Heart left ventricle (tissue), 13 donors: ENCODE measurements at regions not wholly inside any gene's neighbourhood (a gene's known extent, or its start where the extent isn't known, plus 50 kb on each side); places are given as distances from the start of the nearest gene placed in this dataset.

ENCODE experiments used
- CTCF ChIP-seq, 12 donors: fragments of 200-600 bp; sonication (generic) in 4 of 12; IDR thresholded peaks; one replicate each; pipeline versions ENCODE4 v1.5.0 to v1.8.0; 2018 to 2022; ENCODE audit warnings: antibody characterized with exemption in 12 of 12, mild to moderate bottlenecking in 5 of 12
- POLR2A ChIP-seq, 2 donors: fragments of 450-650 bp; IDR thresholded peaks; one replicate each; pipeline ENCODE4 v1.6.1; 2017; ENCODE audit warnings: antibody characterized with exemption in 2 of 2, mild to moderate bottlenecking in 2 of 2, moderate library complexity in 2 of 2
- donor health status: ischemic (EF 13 %, LVEDD 7.1; RV severe dilation, severe dysfunction).
- donor health status: DM: no; HTN: yes; CAD: no.
- donor health status: DM: no; HTN: no; CAD: no.
- donor health status: ischemic (EF 25% LVEDD 6.9; RV normal size, moderate dysfunction).
- donor health status: ischemic (EF 25% LVEDD 5.7; RV mildly dilated, moderate dysfunction).
- donor health status: ischemic (EF 35%, LVEDD 5.7; RV mildly dilated, moderate dysfunction).
- donor health status: nonischemic (EF 11% LVEDD 7.7; RV severe dilation, severe dysfunction).
- donor health status: DM: yes; HTN: yes; CAD: no.
- donor health status: PGD.
- donor health status: ischemic (EF 29% LVEDD 5.4; RV normal size, mild dysfunction).
- donor health status: nonischemic (EF 23%, LVEDD 6.1; RV moderate dilation, normal function).

DNA sequence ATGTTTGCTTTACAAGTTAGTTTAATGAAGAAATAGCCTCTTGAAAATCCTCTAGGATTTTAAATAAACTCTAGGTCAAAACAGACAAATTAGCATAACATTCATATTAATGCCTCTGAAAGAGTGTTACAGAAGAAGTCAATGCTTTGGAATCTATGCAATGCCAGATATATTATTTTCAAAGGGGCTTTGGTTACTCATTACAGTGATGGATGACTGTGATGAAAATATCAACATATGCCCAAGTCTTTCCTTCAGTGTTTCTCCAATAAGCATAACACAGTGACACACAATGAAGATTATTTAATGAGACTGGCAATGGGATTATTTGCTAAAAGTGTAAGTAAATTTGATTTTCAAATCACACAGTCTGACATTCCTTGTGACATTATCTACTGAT is 1247.2 kb downstream of the ROBO2 start:
- TF ChIP-seq CTCF (IDR thresholded peaks at IDR 0.05), result no peak
- TF ChIP-seq POLR2A (IDR thresholded peaks at IDR 0.05), result no peak
